ENCODE measurements at regions not wholly inside any gene's neighbourhood (a gene's known extent, or its start where the extent isn't known, plus 50 kb on each side); places are given as distances from the start of the nearest gene placed in this dataset.

GRCh38 chr9:13943176-13943575 is 370.8 kb downstream of the NFIB start:
- H4K20me1 ChIP-seq (ENCODE audit: insufficient read depth, low read length), result no peaks in the 10 kb centered on the region
- H3K79me2 ChIP-seq (ENCODE audit: low read length), result no peaks in the 10 kb centered on the region
- no peak overlapping the region for H3K4me2 ChIP-seq (ENCODE audit: low read length)
- TF ChIP-seq EZH2phosphoT487 (IDR thresholded peaks at IDR 0.05; ENCODE audit: low read depth) (no peak), CTCF (IDR thresholded peaks at IDR 0.05; ENCODE audit: low read depth, low read length) (no peak)
- no peaks in the 10 kb centered on the region for H3K27me3 ChIP-seq (ENCODE audit: low read depth, low read length)
- no peak overlapping the region for H3K27ac ChIP-seq (ENCODE audit: low read length)
- H3K36me3 ChIP-seq (replicated peaks; ENCODE audit: low read depth, low read length), result no peaks in the 10 kb centered on the region
- no peak overlapping the region for H3K9ac ChIP-seq (ENCODE audit: low read length)
- peaks cover 17% of the 10 kb centered on the region for H3K4me1 ChIP-seq (ENCODE audit: low read length)
- no peaks in the 10 kb centered on the region for H3K9me3 ChIP-seq (ENCODE audit: insufficient read depth, low read length)
- H2AFZ ChIP-seq (ENCODE audit: low read depth, low read length), result no peak overlapping the region
- no peak overlapping the region for H3K4me3 ChIP-seq (ENCODE audit: low read length)

- Histone ChIP-seq H3K27ac (ENCODE audit: low read length) (no peak overlapping the region), H3K4me1 (ENCODE audit: low read length) (peaks cover 17% of the 10 kb centered on the region), H3K36me3 (replicated peaks; ENCODE audit: low read depth, low read length) (no peaks in the 10 kb centered on the region), H3K9me3 (ENCODE audit: insufficient read depth, low read length) (no peaks in the 10 kb centered on the region), H2AFZ (ENCODE audit: low read depth, low read length) (no peak overlapping the region), H3K9ac (ENCODE audit: low read length) (no peak overlapping the region), H3K4me2 (ENCODE audit: low read length) (no peak overlapping the region), H3K27me3 (ENCODE audit: low read depth, low read length) (no peaks in the 10 kb centered on the region), H4K20me1 (ENCODE audit: insufficient read depth, low read length) (no peaks in the 10 kb centered on the region), H3K79me2 (ENCODE audit: low read length) (no peaks in the 10 kb centered on the region), H3K4me3 (ENCODE audit: low read length) (no peak overlapping the region)
- TF ChIP-seq CTCF (IDR thresholded peaks at IDR 0.05; ENCODE audit: low read depth, low read length), result no peak
- TF ChIP-seq EZH2phosphoT487 (IDR thresholded peaks at IDR 0.05; ENCODE audit: low read depth), result no peak
Measured at GRCh38 chr9:13942695-13943094, 371.2 kb downstream of the NFIB start.

- Histone ChIP-seq H3K79me2 (ENCODE audit: low read length) (no peaks in the 10 kb centered on the region), H3K27ac (ENCODE audit: low read length) (no peak overlapping the region), H3K4me1 (ENCODE audit: low read length) (peaks cover 15% of the 10 kb centered on the region), H3K36me3 (replicated peaks; ENCODE audit: low read depth, low read length) (no peaks in the 10 kb centered on the region), H3K9me3 (ENCODE audit: insufficient read depth, low read length) (no peaks in the 10 kb centered on the region), H3K9ac (ENCODE audit: low read length) (no peak overlapping the region), H3K27me3 (ENCODE audit: low read depth, low read length) (no peaks in the 10 kb centered on the region), H3K4me2 (ENCODE audit: low read length) (no peak overlapping the region), H2AFZ (ENCODE audit: low read depth, low read length) (no peak overlapping the region), H3K4me3 (ENCODE audit: low read length) (no peak overlapping the region), H4K20me1 (ENCODE audit: insufficient read depth, low read length) (no peaks in the 10 kb centered on the region)
- TF ChIP-seq CTCF (IDR thresholded peaks at IDR 0.05; ENCODE audit: low read depth, low read length) (no peak), EZH2phosphoT487 (IDR thresholded peaks at IDR 0.05; ENCODE audit: low read depth) (no peak)
Measured at GRCh38 chr9:13942201-13942600, 371.7 kb downstream of the NFIB start.

GRCh38 chr9:13941714-13942113 is 372.2 kb downstream of the NFIB start:
- H3K79me2 ChIP-seq (ENCODE audit: low read length), result no peaks in the 10 kb centered on the region
- TF ChIP-seq EZH2phosphoT487 (IDR thresholded peaks at IDR 0.05; ENCODE audit: low read depth) (no peak), CTCF (IDR thresholded peaks at IDR 0.05; ENCODE audit: low read depth, low read length) (no peak)
- H3K9ac ChIP-seq (ENCODE audit: low read length), result no peak overlapping the region
- no peak overlapping the region for H3K4me2 ChIP-seq (ENCODE audit: low read length)
- peaks cover 10% of the 10 kb centered on the region for H3K4me1 ChIP-seq (ENCODE audit: low read length)
- no peak overlapping the region for H2AFZ ChIP-seq (ENCODE audit: low read depth, low read length)
- no peaks in the 10 kb centered on the region for H3K9me3 ChIP-seq (ENCODE audit: insufficient read depth, low read length)
- H3K4me3 ChIP-seq (ENCODE audit: low read length), result no peak overlapping the region
- H3K36me3 ChIP-seq (replicated peaks; ENCODE audit: low read depth, low read length), result no peaks in the 10 kb centered on the region
- H4K20me1 ChIP-seq (ENCODE audit: insufficient read depth, low read length), result no peaks in the 10 kb centered on the region
- H3K27me3 ChIP-seq (ENCODE audit: low read depth, low read length), result no peaks in the 10 kb centered on the region
- H3K27ac ChIP-seq (ENCODE audit: low read length), result no peak overlapping the region

Data from OCI-LY3 (cell line).